DND-41 (cell line): ENCODE measurements at regions not wholly inside any gene's neighbourhood (a gene's known extent, or its start where the extent isn't known, plus 50 kb on each side); places are given as distances from the start of the nearest gene placed in this dataset.
"Not testable (repeated sequence)": the region's sequence is repeated elsewhere in the genome, so short reads cannot be mapped to it uniquely, and the experiment has no call there.

Experiments
- ATAC-seq: fragments of 200-7000 bp; cut with Tn5 transposase; 3 replicates; pipeline ENCODE4 v1.9.1; 2021; ENCODE audit warnings: low read depth; ENCODE audit not compliant: insufficient read depth
- DNase-seq: peaks from one replicate; pipeline ENCODE4 v3.0.0-alpha.2; 2020
- H2AFZ ChIP-seq: 2 replicates; pipeline ENCODE4 v1.6.0; 2012; ENCODE audit warnings: low read depth, low read length
- H3K27ac ChIP-seq: 2 replicates; pipeline ENCODE4 v1.5.1; 2012; ENCODE audit warnings: low read length, inconsistent platforms
- H3K27me3 ChIP-seq: fragments of 200-600 bp; sonication (generic); 2 replicates; pipeline ENCODE4 v1.6.0; 2012; ENCODE audit warnings: low read length, mild to moderate bottlenecking, inconsistent platforms; ENCODE audit not compliant: insufficient read depth, poor library complexity
- H3K36me3 ChIP-seq: 2 replicates; pipeline ENCODE4 v1.5.1; 2012; ENCODE audit warnings: low read length, inconsistent platforms; ENCODE audit not compliant: insufficient read depth
- H3K4me1 ChIP-seq: 2 replicates; pipeline ENCODE4 v1.5.1; 2012; ENCODE audit warnings: mild to moderate bottlenecking, low read length; ENCODE audit not compliant: insufficient read depth
- H3K4me2 ChIP-seq: 2 replicates; pipeline ENCODE4 v1.6.0; 2012; ENCODE audit warnings: mild to moderate bottlenecking, moderate library complexity, low read length, inconsistent platforms; ENCODE audit not compliant: insufficient read depth
- H3K4me3 ChIP-seq, 2 experiments: fragments of 200-600 bp in 1 of 2; shearing (Covaris generic) in 1 of 2; 2 replicates each; pipeline ENCODE4 v1.5.1; 2012 to 2016; ENCODE audit warnings: inconsistent platforms in 2 of 2, low read length in 2 of 2, mild to moderate bottlenecking in 2 of 2, low read depth in 1 of 2, moderate library complexity in 1 of 2
- H3K79me2 ChIP-seq: 2 replicates; pipeline ENCODE4 v1.6.0; 2012; ENCODE audit warnings: low read length, inconsistent platforms; ENCODE audit not compliant: insufficient read depth
- H3K9ac ChIP-seq: 2 replicates; pipeline ENCODE4 v1.6.0; 2012; ENCODE audit warnings: low read depth, mild to moderate bottlenecking, inconsistent platforms, low read length, moderate library complexity
- H3K9me3 ChIP-seq: 2 replicates; pipeline ENCODE4 v1.5.1; 2012; ENCODE audit warnings: low read length, moderate library complexity, mild to moderate bottlenecking, inconsistent platforms; ENCODE audit not compliant: insufficient read depth, severe bottlenecking
- H4K20me1 ChIP-seq: 2 replicates; pipeline ENCODE4 v1.6.0; 2012; ENCODE audit warnings: low read length; ENCODE audit not compliant: insufficient read depth

GRCh38 chr20:30302786-30303185 is 954.7 kb upstream of the DEFB115 start:
- not testable (repeated sequence) for H4K20me1 ChIP-seq, H3K27ac ChIP-seq, H3K36me3 ChIP-seq, DNase-seq, H3K4me2 ChIP-seq, H3K9ac ChIP-seq, H3K9me3 ChIP-seq, ATAC-seq, H3K4me1 ChIP-seq, H2AFZ ChIP-seq, H3K79me2 ChIP-seq, H3K4me3 ChIP-seq, H3K27me3 ChIP-seq

GRCh38 chr20:30309938-30310337 is 947.5 kb upstream of the DEFB115 start:
- not testable (repeated sequence) for ATAC-seq, H3K27ac ChIP-seq, H3K9ac ChIP-seq, H3K36me3 ChIP-seq, H3K9me3 ChIP-seq, H3K27me3 ChIP-seq, H3K4me3 ChIP-seq, H2AFZ ChIP-seq, DNase-seq, H4K20me1 ChIP-seq, H3K79me2 ChIP-seq, H3K4me2 ChIP-seq, H3K4me1 ChIP-seq

DNA sequence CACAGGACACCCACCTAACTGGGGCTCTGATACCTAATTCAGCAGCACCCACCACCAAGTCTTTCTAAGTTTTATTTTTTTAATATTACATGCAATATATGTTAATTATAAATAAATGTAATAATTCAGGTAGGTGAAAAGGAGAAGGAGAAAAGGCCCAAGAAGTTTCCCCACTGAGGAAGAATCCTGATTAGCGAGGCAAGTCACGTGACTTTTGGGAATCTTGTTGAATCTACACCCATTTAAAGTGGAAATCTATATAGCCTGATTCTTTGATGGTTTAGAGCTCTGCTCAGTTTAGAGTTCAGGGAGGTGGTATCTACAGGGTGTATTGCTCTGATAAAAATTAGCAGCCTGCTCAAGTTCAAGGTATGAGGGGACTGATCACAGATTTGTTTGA is 947.1 kb upstream of the DEFB115 start:
- H3K4me3 ChIP-seq, DNase-seq, H4K20me1 ChIP-seq, H3K4me1 ChIP-seq, H3K79me2 ChIP-seq, H3K36me3 ChIP-seq, H3K9ac ChIP-seq, H2AFZ ChIP-seq, H3K4me2 ChIP-seq, H3K27ac ChIP-seq, H3K27me3 ChIP-seq, H3K9me3 ChIP-seq, ATAC-seq: not testable (repeated sequence)

DNA sequence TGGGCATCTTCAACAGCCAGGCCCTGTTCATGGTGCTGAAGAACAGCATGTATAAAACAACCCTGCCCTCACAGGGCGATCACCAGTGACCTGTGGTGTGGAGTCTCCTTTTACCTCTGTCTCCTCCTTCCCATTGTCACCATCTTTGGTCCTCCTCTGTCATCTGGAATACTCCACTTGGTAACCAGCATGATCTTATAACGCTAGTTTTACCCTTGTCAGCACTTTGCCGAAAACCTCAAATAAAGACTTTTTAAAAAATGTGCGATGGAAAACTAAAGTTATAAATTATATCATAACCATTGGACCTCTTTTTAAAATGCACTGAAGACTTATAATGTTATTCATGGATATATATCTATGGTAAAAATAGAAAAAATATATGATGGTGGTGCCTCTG is 945.2 kb upstream of the DEFB115 start:
- not testable (repeated sequence) for H3K27me3 ChIP-seq, ATAC-seq, H3K9ac ChIP-seq, H3K27ac ChIP-seq, H2AFZ ChIP-seq, H3K36me3 ChIP-seq, H3K4me3 ChIP-seq, DNase-seq, H3K4me2 ChIP-seq, H3K4me1 ChIP-seq, H3K9me3 ChIP-seq, H3K79me2 ChIP-seq, H4K20me1 ChIP-seq

DNA sequence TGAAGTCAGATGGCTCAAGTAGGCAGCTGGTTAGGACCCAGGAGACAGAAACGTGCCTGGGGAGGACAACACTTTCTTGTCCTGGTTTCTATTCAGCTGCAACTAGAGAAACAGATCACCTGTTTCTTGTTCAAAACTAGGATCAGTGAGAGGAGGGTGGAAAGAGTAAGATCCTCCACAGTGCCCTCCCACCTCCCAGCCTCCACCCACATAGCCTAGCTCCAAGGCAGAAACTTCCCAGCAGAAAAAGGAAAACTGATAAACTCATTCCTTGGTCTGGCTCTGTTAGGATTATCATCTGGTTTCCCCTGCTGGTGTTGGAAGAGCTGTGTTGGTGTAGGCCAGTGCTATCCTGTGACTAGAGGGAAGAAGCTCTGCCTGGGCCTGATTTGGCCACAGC is 943.8 kb upstream of the DEFB115 start:
- H3K27ac ChIP-seq, H3K4me3 ChIP-seq, H3K79me2 ChIP-seq, H3K36me3 ChIP-seq, H3K4me2 ChIP-seq, H3K27me3 ChIP-seq, H3K9me3 ChIP-seq, H3K9ac ChIP-seq, H3K4me1 ChIP-seq, ATAC-seq, H2AFZ ChIP-seq, H4K20me1 ChIP-seq, DNase-seq: not testable (repeated sequence)

- not testable (repeated sequence) for H3K27me3 ChIP-seq, H4K20me1 ChIP-seq, H3K4me3 ChIP-seq, DNase-seq, H3K79me2 ChIP-seq, H3K27ac ChIP-seq, H2AFZ ChIP-seq, H3K9ac ChIP-seq, ATAC-seq, H3K36me3 ChIP-seq, H3K9me3 ChIP-seq, H3K4me2 ChIP-seq, H3K4me1 ChIP-seq
Observed at GRCh38 chr20:30316063-30316462, 941.4 kb upstream of the DEFB115 start.

DNA sequence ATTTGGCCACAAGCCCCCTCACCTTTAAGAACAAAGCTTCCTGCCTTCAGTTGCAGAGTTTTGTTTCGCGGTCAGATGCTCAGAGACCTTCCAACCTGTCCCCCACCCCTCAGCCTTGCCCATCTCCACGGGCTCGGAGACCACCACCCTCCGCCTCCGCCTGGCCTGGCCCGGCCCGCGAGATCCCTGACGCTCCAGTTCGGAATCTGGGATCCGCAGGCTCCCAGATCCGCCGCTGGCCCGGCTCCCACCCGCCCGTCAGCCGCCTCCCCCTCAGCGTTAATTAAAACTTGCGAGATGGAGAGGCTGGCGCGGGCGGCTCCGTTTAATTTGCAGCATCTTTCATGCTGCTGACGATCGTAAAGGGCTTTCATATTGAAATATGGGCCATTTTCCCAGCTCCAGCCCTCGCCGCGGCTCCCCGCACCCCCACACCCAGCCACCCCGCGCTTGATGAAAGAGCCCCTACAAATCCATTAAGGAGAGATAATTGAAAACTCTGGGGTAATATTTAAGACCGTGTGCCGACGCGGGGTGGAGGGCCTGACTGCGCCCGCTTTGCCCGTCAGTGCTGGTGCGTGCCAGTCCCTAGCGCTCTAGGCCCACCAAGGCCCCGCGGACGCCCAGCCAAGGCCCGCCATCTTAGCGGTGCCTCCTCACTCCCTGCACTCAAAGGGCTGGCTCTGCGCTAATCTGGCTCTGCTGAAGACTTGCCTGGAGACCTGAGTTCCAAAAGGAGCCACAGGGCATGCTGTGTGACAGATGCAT is 940.7 kb upstream of the DEFB115 start:
- not testable (repeated sequence) for DNase-seq, H3K4me1 ChIP-seq, H3K36me3 ChIP-seq, H3K4me2 ChIP-seq, H3K79me2 ChIP-seq, H3K9ac ChIP-seq, H3K9me3 ChIP-seq, H2AFZ ChIP-seq, H4K20me1 ChIP-seq, H3K27me3 ChIP-seq, H3K27ac ChIP-seq, H3K4me3 ChIP-seq, ATAC-seq

DNA sequence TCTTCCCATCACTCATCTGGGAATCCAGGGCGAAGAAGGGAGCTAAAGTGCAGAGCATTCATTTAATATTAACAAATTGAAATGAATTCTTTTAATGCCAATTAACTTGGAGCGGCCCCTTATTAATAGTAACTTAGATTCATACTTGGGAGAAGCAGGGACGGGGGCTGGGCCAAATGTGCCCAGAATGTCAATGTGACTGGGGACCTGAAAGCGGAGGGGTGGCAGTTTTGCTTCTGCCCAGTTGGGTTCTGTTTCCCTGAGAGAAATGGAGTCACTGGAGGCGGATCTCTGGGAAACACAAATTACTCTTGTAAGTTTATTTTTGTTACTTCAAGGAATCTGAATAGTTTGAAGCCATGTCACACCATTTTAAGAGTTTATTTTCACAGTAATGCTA is 923.7 kb upstream of the DEFB115 start:
- H3K4me3 ChIP-seq, H3K9ac ChIP-seq, DNase-seq, H3K4me1 ChIP-seq, H3K27me3 ChIP-seq, H4K20me1 ChIP-seq, ATAC-seq, H3K4me2 ChIP-seq, H3K9me3 ChIP-seq, H3K36me3 ChIP-seq, H2AFZ ChIP-seq, H3K27ac ChIP-seq, H3K79me2 ChIP-seq: not testable (repeated sequence)
